ENCODE measurements at regions not wholly inside any gene's neighbourhood (a gene's known extent, or its start where the extent isn't known, plus 50 kb on each side); places are given as distances from the start of the nearest gene placed in this dataset.

DNA sequence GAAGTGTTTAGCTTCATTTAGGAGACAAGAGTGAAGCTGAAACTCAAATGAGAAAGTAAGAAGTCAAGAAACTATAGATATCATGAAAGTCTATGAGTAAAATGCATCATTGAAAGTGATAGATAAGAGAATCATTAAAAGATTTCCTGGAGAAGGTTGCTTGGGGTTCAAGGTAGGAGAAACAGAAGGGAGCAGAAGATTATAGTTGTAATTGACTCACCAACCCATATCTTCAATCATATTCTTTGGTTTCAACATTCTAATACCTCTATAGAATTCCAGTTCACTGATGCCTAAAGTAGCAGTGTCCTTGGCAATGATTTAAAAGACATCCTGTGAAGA is 365.7 kb upstream of the RIOK2 start:
- no peaks in the 10 kb centered on the region for H3K9me3 ChIP-seq (ENCODE audit: control extremely low read depth in 1 of 3, control insufficient read depth in 2 of 3, insufficient read depth in 1 of 3, low read length in 2 of 3)
- Mint-ChIP-seq H3K27me3 (no peaks in the 10 kb centered on the region), H3K4me1 (peaks cover 8% of the 10 kb centered on the region), H3K9me3 (ENCODE audit: insufficient read depth) (no peaks in the 10 kb centered on the region), H3K27ac (no peak overlapping the region), H3K4me3 (no peak overlapping the region)
- ChIA-PET CTCF (no interaction called here), POLR2A (no interaction called here)
- TF ChIP-seq CTCF (IDR thresholded peaks at IDR 0.05) (no peak), EZH2 (IDR thresholded peaks at IDR 0.05; ENCODE audit: borderline replicate concordance, insufficient read depth, low read depth, low read length, poor library complexity, severe bottlenecking) (no peak)
- intact Hi-C loops (cut with micrococcal nuclease) = no loop called here
- H3K36me3 ChIP-seq (replicated peaks in 1 of 2; ENCODE audit: control extremely low read depth in 1 of 2, control insufficient read depth in 1 of 2, extremely low read depth in 1 of 2, insufficient read depth in 2 of 2, low read length in 1 of 2) = no peaks in the 10 kb centered on the region
- ATAC-seq (ENCODE audit: low read depth) = no peak
- DNase-seq = no peak
- no peak overlapping the region for H3K4me3 ChIP-seq (ENCODE audit: control extremely low read depth in 1 of 5, extremely low read depth in 1 of 5, insufficient read depth in 1 of 5, low read depth in 2 of 5, low read length in 4 of 5)
- H2AFZ ChIP-seq (ENCODE audit: insufficient read depth, low read depth, low read length, poor library complexity, severe bottlenecking) = no peak overlapping the region
- no peaks in the 10 kb centered on the region for H3K27me3 ChIP-seq (replicated peaks in 1 of 4; ENCODE audit: control extremely low read depth in 1 of 4, control insufficient read depth in 3 of 4, insufficient read depth in 4 of 4, low read length in 3 of 4)
- no peak overlapping the region for H3K9ac ChIP-seq (ENCODE audit: low read length)
- no peaks in the 10 kb centered on the region for H4K20me1 ChIP-seq (ENCODE audit: control insufficient read depth, insufficient read depth, low read length, poor library complexity, severe bottlenecking)
- no peak overlapping the region for H3K4me2 ChIP-seq (replicated peaks; ENCODE audit: low read depth, low read length, poor library complexity, severe bottlenecking)
- peaks cover 6 to 8% of the 10 kb centered on the region in 2 donors for H3K4me1 ChIP-seq (ENCODE audit: control insufficient read depth in 2 of 2, insufficient read depth in 2 of 2, low read length in 2 of 2)
- no peaks in the 10 kb centered on the region for H3K79me2 ChIP-seq (ENCODE audit: control insufficient read depth, insufficient read depth, low read length)
- no peak overlapping the region for H3K27ac ChIP-seq (ENCODE audit: low read length in 2 of 2)

DNA sequence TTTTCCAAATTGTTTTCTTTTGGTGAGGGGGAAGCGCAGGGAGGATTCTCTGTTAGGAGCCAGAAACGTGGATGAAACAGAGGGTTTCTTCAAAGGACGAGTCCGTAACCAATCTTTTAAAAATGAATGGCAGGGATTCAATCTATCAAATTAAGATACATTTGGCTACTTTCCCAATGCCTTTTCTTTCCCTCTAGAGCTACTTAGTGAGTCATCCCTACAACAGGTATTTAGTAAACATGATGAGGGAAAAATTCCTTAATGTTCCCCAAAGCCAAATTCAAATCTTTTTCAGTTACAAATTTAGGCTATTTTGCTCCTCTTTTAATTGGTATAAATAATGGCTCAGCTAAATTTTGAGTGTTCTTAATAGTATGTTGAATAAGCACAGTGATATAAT is 366.4 kb upstream of the RIOK2 start:
- H3K9me3 Mint-ChIP-seq (ENCODE audit: insufficient read depth) = no peaks in the 10 kb centered on the region
- Histone ChIP-seq H2AFZ (ENCODE audit: insufficient read depth, low read depth, low read length, poor library complexity, severe bottlenecking) (no peak overlapping the region), H3K79me2 (ENCODE audit: control insufficient read depth, insufficient read depth, low read length) (no peaks in the 10 kb centered on the region), H3K4me1 (ENCODE audit: control insufficient read depth in 2 of 2, insufficient read depth in 2 of 2, low read length in 2 of 2) (peaks cover 6 to 8% of the 10 kb centered on the region in 2 donors), H3K36me3 (replicated peaks in 1 of 2; ENCODE audit: control extremely low read depth in 1 of 2, control insufficient read depth in 1 of 2, extremely low read depth in 1 of 2, insufficient read depth in 2 of 2, low read length in 1 of 2) (no peaks in the 10 kb centered on the region), H3K27ac (ENCODE audit: low read length in 2 of 2) (no peak overlapping the region), H3K4me3 (ENCODE audit: control extremely low read depth in 1 of 5, extremely low read depth in 1 of 5, insufficient read depth in 1 of 5, low read depth in 2 of 5, low read length in 4 of 5) (no peak overlapping the region), H4K20me1 (ENCODE audit: control insufficient read depth, insufficient read depth, low read length, poor library complexity, severe bottlenecking) (no peaks in the 10 kb centered on the region), H3K9ac (ENCODE audit: low read length) (no peak overlapping the region), H3K9me3 (ENCODE audit: control extremely low read depth in 1 of 3, control insufficient read depth in 2 of 3, insufficient read depth in 1 of 3, low read length in 2 of 3) (no peaks in the 10 kb centered on the region), H3K4me2 (replicated peaks; ENCODE audit: low read depth, low read length, poor library complexity, severe bottlenecking) (no peak overlapping the region), H3K27me3 (replicated peaks in 1 of 4; ENCODE audit: control extremely low read depth in 1 of 4, control insufficient read depth in 3 of 4, insufficient read depth in 4 of 4, low read length in 3 of 4) (no peaks in the 10 kb centered on the region)
- intact Hi-C loops (cut with micrococcal nuclease) = no loop called here
- no peak overlapping the region for H3K27ac Mint-ChIP-seq
- peaks cover 8% of the 10 kb centered on the region for H3K4me1 Mint-ChIP-seq
- TF ChIP-seq EZH2 (IDR thresholded peaks at IDR 0.05; ENCODE audit: borderline replicate concordance, insufficient read depth, low read depth, low read length, poor library complexity, severe bottlenecking) (no peak), CTCF (IDR thresholded peaks at IDR 0.05) (no peak)
- DNase-seq (no peak), ATAC-seq (ENCODE audit: low read depth) (no peak)
- H3K4me3 Mint-ChIP-seq = no peak overlapping the region
- WGBS (ENCODE audit: insufficient coverage) = no CpG with 5 or more reads among the region's 4 CpGs
- H3K27me3 Mint-ChIP-seq = no peaks in the 10 kb centered on the region
- ChIA-PET CTCF (no interaction called here), POLR2A (no interaction called here)
